Liver (tissue), 8 donors: ENCODE measurements at regions not wholly inside any gene's neighbourhood (a gene's known extent, or its start where the extent isn't known, plus 50 kb on each side); places are given as distances from the start of the nearest gene placed in this dataset.

Source experiments
- DNase-seq: peaks from one replicate; pipeline ENCODE4 v3.0.0-alpha.2; 2017; ENCODE audit warnings: low spot score
- H3K27ac ChIP-seq, 2 donors: one replicate each; pipeline ENCODE4 v1.7.0; 2013; ENCODE audit warnings: inconsistent platforms in 2 of 2, low read length in 2 of 2, control low read depth in 1 of 2, low read depth in 1 of 2, mild to moderate bottlenecking in 1 of 2
- H3K27me3 ChIP-seq, 4 donors: one replicate each; pipeline versions ENCODE4 v1.6.1 to v1.7.0; 2013; ENCODE audit warnings: low read length in 3 of 4, inconsistent platforms in 1 of 4, mild to moderate bottlenecking in 1 of 4, moderate library complexity in 1 of 4; ENCODE audit not compliant: control insufficient read depth in 4 of 4, insufficient read depth in 4 of 4
- H3K36me3 ChIP-seq, 4 donors: one replicate each; pipeline versions ENCODE4 v1.6.1 to v1.7.0; 2013; ENCODE audit warnings: low read length in 3 of 4, mild to moderate bottlenecking in 3 of 4, low read depth in 1 of 4, moderate library complexity in 1 of 4; ENCODE audit not compliant: control insufficient read depth in 4 of 4, insufficient read depth in 3 of 4
- H3K4me1 ChIP-seq, 4 donors: one replicate each; pipeline versions ENCODE4 v1.6.1 to v1.7.0; 2013; ENCODE audit warnings: low read length in 3 of 4, mild to moderate bottlenecking in 3 of 4, moderate library complexity in 1 of 4; ENCODE audit not compliant: control insufficient read depth in 4 of 4, insufficient read depth in 4 of 4
- H3K4me3 ChIP-seq, 3 donors: one replicate each; pipeline versions ENCODE4 v1.6.1 to v1.7.0; 2013; ENCODE audit warnings: low read length in 3 of 3, control low read depth in 1 of 3, low read depth in 1 of 3, mild to moderate bottlenecking in 1 of 3
- H3K9ac ChIP-seq, 2 donors: one replicate each; pipeline ENCODE4 v1.7.0; 2013; ENCODE audit warnings: low read length in 2 of 2, mild to moderate bottlenecking in 2 of 2, moderate library complexity in 2 of 2, control low read depth in 1 of 2, low read depth in 1 of 2
- H3K9me3 ChIP-seq, 4 donors: one replicate each; pipeline versions ENCODE4 v1.6.1 to v1.7.0; 2013; ENCODE audit warnings: low read length in 3 of 4; ENCODE audit not compliant: control insufficient read depth in 4 of 4
- ATF3 ChIP-seq: IDR thresholded peaks from 2 replicates; pipeline ENCODE4 v1.6.1; 2016; ENCODE audit warnings: antibody characterized with exemption
- CTCF ChIP-seq: fragments of 150-350 bp; IDR thresholded peaks from 2 replicates; pipeline ENCODE4 v1.5.1; 2017; ENCODE audit warnings: improper control_type of control experiment, low read depth, low read length; ENCODE audit not compliant: missing input control
- EGR1 ChIP-seq, 2 donors: IDR thresholded peaks; 2 replicates each; pipeline ENCODE4 v1.6.1; 2016 to 2018; ENCODE audit warnings: antibody characterized with exemption in 2 of 2, low read depth in 2 of 2
- FOXA1 ChIP-seq: IDR thresholded peaks from 2 replicates; pipeline ENCODE4 v1.6.1; 2016; ENCODE audit warnings: antibody characterized with exemption
- FOXA2 ChIP-seq: IDR thresholded peaks from 2 replicates; pipeline ENCODE4 v1.6.1; 2016; ENCODE audit warnings: antibody characterized with exemption
- GABPA ChIP-seq, 2 donors: IDR thresholded peaks in 1 of 2; conservative IDR thresholded peaks in 1 of 2; 2 replicates each; pipeline ENCODE4 v1.6.1; 2016; ENCODE audit warnings: antibody characterized with exemption in 2 of 2, mild to moderate bottlenecking in 1 of 2, moderate library complexity in 1 of 2
- HNF4A ChIP-seq, 2 donors: conservative IDR thresholded peaks; 2 replicates each; pipeline ENCODE4 v1.6.1; 2016; ENCODE audit warnings: antibody characterized with exemption in 2 of 2, mild to moderate bottlenecking in 2 of 2
- HNF4G ChIP-seq: IDR thresholded peaks from 2 replicates; pipeline ENCODE4 v1.6.1; 2016; ENCODE audit warnings: antibody characterized with exemption
- MAX ChIP-seq: IDR thresholded peaks from 2 replicates; pipeline ENCODE4 v1.6.1; 2016; ENCODE audit warnings: antibody characterized with exemption
- NR2F2 ChIP-seq: IDR thresholded peaks from 2 replicates; pipeline ENCODE4 v1.6.1; 2016; ENCODE audit warnings: antibody characterized with exemption
- RAD21 ChIP-seq, 2 donors: IDR thresholded peaks; 2 replicates each; pipeline ENCODE4 v1.6.1; 2016; ENCODE audit warnings: antibody characterized with exemption in 2 of 2, mild to moderate bottlenecking in 2 of 2
- REST ChIP-seq: IDR thresholded peaks from 2 replicates; pipeline ENCODE4 v1.6.1; 2016; ENCODE audit warnings: antibody characterized with exemption, mild to moderate bottlenecking
- RXRA ChIP-seq, 2 donors: IDR thresholded peaks; 2 replicates each; pipeline ENCODE4 v1.6.1; 2017 to 2018; ENCODE audit warnings: antibody characterized with exemption in 2 of 2, mild to moderate bottlenecking in 1 of 2
- SP1 ChIP-seq: IDR thresholded peaks from 2 replicates; pipeline ENCODE4 v1.6.1; 2018; ENCODE audit warnings: antibody characterized with exemption, mild to moderate bottlenecking
- TAF1 ChIP-seq: conservative IDR thresholded peaks from 2 replicates; pipeline ENCODE4 v1.6.1; 2016; ENCODE audit warnings: antibody characterized with exemption, mild to moderate bottlenecking
- YY1 ChIP-seq: IDR thresholded peaks from 2 replicates; pipeline ENCODE4 v1.6.1; 2016; ENCODE audit warnings: antibody characterized with exemption, mild to moderate bottlenecking
- ZBTB33 ChIP-seq: IDR thresholded peaks from 2 replicates; pipeline ENCODE4 v1.6.1; 2016; ENCODE audit warnings: antibody characterized with exemption
- WGBS: extraction: QIAGEN DNeasy Blood & Tissue Kit; methylation state at CpG from one replicate; pipeline ENCODE4 v1.1.7; 2013; 5-methylcytosine and 5-hydroxymethylcytosine counted together
- donor health status: healthy.
- donor health status: healthy.
- donor health status: healthy.
- donor health status: healthy.
- donor health status: healthy.

- Histone ChIP-seq H3K4me3 (no peak overlapping the region), H3K9ac (no peak overlapping the region), H3K4me1 (peaks cover 0 to 3% (median 0%) of the 10 kb centered on the region in 4 donors), H3K9me3 (no peaks in the 10 kb centered on the region), H3K27me3 (no peaks in the 10 kb centered on the region), H3K36me3 (no peaks in the 10 kb centered on the region), H3K27ac (no peak overlapping the region)
- 76% methylated on average over 6 of the region's 6 CpGs for WGBS
- TF ChIP-seq SP1: no peak
- TF ChIP-seq ATF3: no peak
- TF ChIP-seq HNF4G: no peak
- no peak for TF ChIP-seq TAF1
- TF ChIP-seq MAX: no peak
- no peak for TF ChIP-seq FOXA2
- TF ChIP-seq CTCF: no peak
- no peak for TF ChIP-seq GABPA (IDR thresholded peaks at IDR 0.05 in 1 of 2, conservative IDR thresholded peaks at IDR 0.05 in 1 of 2)
- TF ChIP-seq RAD21 (IDR thresholded peaks at IDR 0.05): no peak
- no peak for TF ChIP-seq YY1
- DNase-seq: no peak
These were observed 128.0 kb upstream of the PRICKLE2 start for GRCh38 chr3:64353226-64353625.

- Histone ChIP-seq H3K9ac (no peak overlapping the region), H3K27me3 (no peaks in the 10 kb centered on the region), H3K9me3 (no peaks in the 10 kb centered on the region), H3K4me3 (no peak overlapping the region), H3K36me3 (no peaks in the 10 kb centered on the region), H3K4me1 (peaks cover 0 to 3% (median 0%) of the 10 kb centered on the region in 4 donors), H3K27ac (no peak overlapping the region)
- no peak for DNase-seq
- 82% methylated on average over 1 of the region's 1 CpG for WGBS
- TF ChIP-seq HNF4A (conservative IDR thresholded peaks at IDR 0.05) (no peak), FOXA1 (no peak), ATF3 (no peak), HNF4G (no peak), FOXA2 (no peak), SP1 (no peak), RXRA (IDR thresholded peaks at IDR 0.05) (no peak), NR2F2 (no peak), EGR1 (IDR thresholded peaks at IDR 0.05; ENCODE audit: low read depth in 2 of 2) (no peak), ZBTB33 (no peak), RAD21 (IDR thresholded peaks at IDR 0.05) (no peak), REST (no peak), GABPA (IDR thresholded peaks at IDR 0.05 in 1 of 2, conservative IDR thresholded peaks at IDR 0.05 in 1 of 2) (no peak), TAF1 (no peak), YY1 (no peak), MAX (no peak), CTCF (no peak)
These were observed 127.3 kb upstream of the PRICKLE2 start for GRCh38 chr3:64352639-64352992.
